ENCODE measurements at regions not wholly inside any gene's neighbourhood (a gene's known extent, or its start where the extent isn't known, plus 50 kb on each side); places are given as distances from the start of the nearest gene placed in this dataset.

DNA sequence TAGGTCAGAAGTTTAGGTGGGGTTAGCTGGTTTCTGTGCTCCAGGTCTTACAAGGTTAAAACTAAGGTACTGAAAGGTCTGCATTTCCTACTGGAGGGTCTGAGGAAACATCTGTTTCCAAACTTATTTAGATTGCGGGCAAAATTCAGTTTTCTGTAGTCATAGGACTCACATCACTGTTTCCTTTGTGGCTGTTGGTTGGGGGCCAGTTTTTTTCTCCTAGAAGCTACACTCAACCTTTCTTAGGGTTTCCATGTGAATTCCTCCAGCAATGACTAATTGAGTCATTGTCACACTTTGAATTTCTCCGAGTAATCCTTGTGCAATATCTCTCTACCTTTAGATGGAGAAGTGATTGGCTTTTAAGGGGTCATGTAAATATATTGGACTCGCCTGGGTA lies 773.4 kb upstream of the SLITRK1 start:
- TF ChIP-seq, protein P1, sequence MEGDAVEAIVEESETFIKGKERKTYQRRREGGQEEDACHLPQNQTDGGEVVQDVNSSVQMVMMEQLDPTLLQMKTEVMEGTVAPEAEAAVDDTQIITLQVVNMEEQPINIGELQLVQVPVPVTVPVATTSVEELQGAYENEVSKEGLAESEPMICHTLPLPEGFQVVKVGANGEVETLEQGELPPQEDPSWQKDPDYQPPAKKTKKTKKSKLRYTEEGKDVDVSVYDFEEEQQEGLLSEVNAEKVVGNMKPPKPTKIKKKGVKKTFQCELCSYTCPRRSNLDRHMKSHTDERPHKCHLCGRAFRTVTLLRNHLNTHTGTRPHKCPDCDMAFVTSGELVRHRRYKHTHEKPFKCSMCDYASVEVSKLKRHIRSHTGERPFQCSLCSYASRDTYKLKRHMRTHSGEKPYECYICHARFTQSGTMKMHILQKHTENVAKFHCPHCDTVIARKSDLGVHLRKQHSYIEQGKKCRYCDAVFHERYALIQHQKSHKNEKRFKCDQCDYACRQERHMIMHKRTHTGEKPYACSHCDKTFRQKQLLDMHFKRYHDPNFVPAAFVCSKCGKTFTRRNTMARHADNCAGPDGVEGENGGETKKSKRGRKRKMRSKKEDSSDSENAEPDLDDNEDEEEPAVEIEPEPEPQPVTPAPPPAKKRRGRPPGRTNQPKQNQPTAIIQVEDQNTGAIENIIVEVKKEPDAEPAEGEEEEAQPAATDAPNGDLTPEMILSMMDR (conservative IDR thresholded peaks at IDR 0.05; ENCODE audit: low read length) = no peak
- no peak for TF ChIP-seq EZH2phosphoT487 (IDR thresholded peaks at IDR 0.05; ENCODE audit: borderline replicate concordance, low read depth, low read length)
